SK-N-SH (cell line): ENCODE measurements at regions not wholly inside any gene's neighbourhood (a gene's known extent, or its start where the extent isn't known, plus 50 kb on each side); places are given as distances from the start of the nearest gene placed in this dataset.

ENCODE experiments used
- CTCF ChIP-seq: fragments of 200-600 bp; sonication (generic); IDR thresholded peaks from 2 replicates; pipeline ENCODE4 v1.6.1; 2017; ENCODE audit warnings: antibody characterized with exemption, mild to moderate bottlenecking, moderate library complexity
- EZH2phosphoT487 ChIP-seq: fragments of 200-600 bp; sonication (generic); IDR thresholded peaks from 2 replicates; pipeline ENCODE4 v1.6.1; 2017; ENCODE audit warnings: low read depth, mixed run types, mild to moderate bottlenecking, antibody characterized with exemption, moderate library complexity, borderline replicate concordance
- TAF1 ChIP-seq: IDR thresholded peaks from 2 replicates; pipeline ENCODE4 v1.6.1; 2012; ENCODE audit warnings: low read depth, mild to moderate bottlenecking, low read length, moderate library complexity, borderline replicate concordance

- TF ChIP-seq TAF1 (no peak), EZH2phosphoT487 (no peak), CTCF (no peak)
Measured at GRCh38 chr7:106443156-106443555, 158.4 kb upstream of the NAMPT start.
